GM23338 (cell line): ENCODE measurements at regions not wholly inside any gene's neighbourhood (a gene's known extent, or its start where the extent isn't known, plus 50 kb on each side); places are given as distances from the start of the nearest gene placed in this dataset.

Source experiments
- ATAC-seq: fragments of 200-7000 bp; cut with Tn5 transposase; 3 replicates; pipeline ENCODE4 v1.9.1; 2020
- DNase-seq: peaks from one replicate; pipeline ENCODE4 v3.0.0-alpha.2; 2015; ENCODE audit warnings: low spot score
- H2AFZ ChIP-seq: fragments of 200-600 bp; sonication (generic); 2 replicates; pipeline ENCODE4 v1.8.0; 2016; ENCODE audit warnings: antibody characterized with exemption, mild to moderate bottlenecking, moderate library complexity
- H3F3A ChIP-seq: fragments of 200-600 bp; sonication (generic); replicated peaks from 2 replicates; pipeline ENCODE4 v1.8.0; 2017; ENCODE audit warnings: antibody characterized with exemption, mixed run types, low read depth
- H3K27ac ChIP-seq: fragments of 200-600 bp; sonication (generic); 2 replicates; pipeline ENCODE4 v1.6.1; 2016; ENCODE audit warnings: low read depth
- H3K27me3 ChIP-seq: fragments of 200-600 bp; sonication (generic); 2 replicates; pipeline ENCODE4 v1.8.0; 2016; ENCODE audit warnings: mild to moderate bottlenecking, mixed run types, moderate library complexity; ENCODE audit not compliant: insufficient read depth
- H3K36me3 ChIP-seq: fragments of 200-600 bp; sonication (generic); 2 replicates; pipeline ENCODE4 v1.8.0; 2016; ENCODE audit warnings: mild to moderate bottlenecking; ENCODE audit not compliant: insufficient read depth
- H3K4me1 ChIP-seq: fragments of 200-600 bp; sonication (generic); 2 replicates; pipeline ENCODE4 v1.8.0; 2016; ENCODE audit warnings: mild to moderate bottlenecking, moderate library complexity; ENCODE audit not compliant: insufficient read depth
- H3K4me2 ChIP-seq: fragments of 200-600 bp; sonication (generic); 2 replicates; pipeline ENCODE4 v1.7.1; 2017; ENCODE audit warnings: mixed run types
- H3K4me3 ChIP-seq: fragments of 200-600 bp; sonication (generic); 2 replicates; pipeline ENCODE4 v1.6.1; 2016; ENCODE audit warnings: mixed run types
- H3K79me2 ChIP-seq: fragments of 200-600 bp; sonication (generic); replicated peaks from 2 replicates; pipeline ENCODE4 v1.8.0; 2017; ENCODE audit warnings: mild to moderate bottlenecking; ENCODE audit not compliant: insufficient read depth
- H3K9me2 ChIP-seq: fragments of 200-600 bp; sonication (generic); 2 replicates; pipeline ENCODE4 v1.8.0; 2017; ENCODE audit not compliant: insufficient read depth
- H4K20me1 ChIP-seq: fragments of 200-600 bp; sonication (generic); replicated peaks from 2 replicates; pipeline ENCODE4 v1.8.0; 2017; ENCODE audit warnings: mild to moderate bottlenecking; ENCODE audit not compliant: insufficient read depth
- H3K27ac Mint-ChIP-seq: 2 replicates; pipeline ENCODE4 v1.8.0; 2020; ENCODE audit warnings: inconsistent platforms, mild to moderate bottlenecking, moderate library complexity, mixed read lengths
- H3K27me3 Mint-ChIP-seq: 3 replicates; pipeline ENCODE4 v1.8.0; 2022; ENCODE audit warnings: low read depth, mild to moderate bottlenecking, moderate library complexity, mixed read lengths, inconsistent platforms; ENCODE audit not compliant: insufficient read depth, poor library complexity
- H3K36me3 Mint-ChIP-seq: 3 replicates; pipeline ENCODE4 v1.8.0; 2021; ENCODE audit warnings: low read depth, mild to moderate bottlenecking, inconsistent platforms, moderate library complexity, mixed read lengths
- H3K4me1 Mint-ChIP-seq: 3 replicates; pipeline ENCODE4 v1.8.0; 2020; ENCODE audit warnings: mild to moderate bottlenecking, inconsistent platforms, mixed read lengths
- H3K4me3 Mint-ChIP-seq: 3 replicates; pipeline ENCODE4 v1.8.0; 2021; ENCODE audit warnings: moderate library complexity, mild to moderate bottlenecking, inconsistent platforms, mixed read lengths
- H3K9me3 Mint-ChIP-seq: 3 replicates; pipeline ENCODE4 v1.8.0; 2020; ENCODE audit warnings: moderate library complexity, mild to moderate bottlenecking, inconsistent platforms, mixed read lengths
- CREB1 ChIP-seq: fragments of 250-450 bp; sonication (Bioruptor Pico); IDR thresholded peaks from 2 replicates; pipeline ENCODE4 v1.5.0; 2020; ENCODE audit warnings: low read depth, mild to moderate bottlenecking, moderate library complexity
- EZH2 ChIP-seq: fragments of 200-600 bp; sonication (generic); IDR thresholded peaks from one replicate; pipeline ENCODE4 v1.8.0; 2017; ENCODE audit warnings: antibody characterized with exemption, mild to moderate bottlenecking, low read depth; ENCODE audit not compliant: unreplicated experiment
- NANOG ChIP-seq: IDR thresholded peaks from 2 replicates; pipeline ENCODE4 v1.6.1; 2016; ENCODE audit warnings: antibody characterized with exemption, borderline replicate concordance
- POLR2AphosphoS5 ChIP-seq: IDR thresholded peaks from 2 replicates; pipeline ENCODE4 v1.6.1; 2016; ENCODE audit warnings: antibody characterized with exemption, low read depth
- REST ChIP-seq: IDR thresholded peaks from one replicate; pipeline ENCODE4 v1.6.1; 2018; ENCODE audit warnings: antibody characterized with exemption; ENCODE audit not compliant: unreplicated experiment
- STAT1 ChIP-seq: IDR thresholded peaks from one replicate; pipeline ENCODE4 v1.6.1; 2016; ENCODE audit warnings: antibody characterized with exemption; ENCODE audit not compliant: unreplicated experiment
- ZNF331 ChIP-seq: fragments of 250-450 bp; sonication (Bioruptor Pico); IDR thresholded peaks from 2 replicates; pipeline ENCODE4 v1.5.0; 2020; ENCODE audit warnings: low read depth, mild to moderate bottlenecking, moderate library complexity
- ZNF462 ChIP-seq: fragments of 250-450 bp; sonication (Bioruptor Pico); IDR thresholded peaks from 2 replicates; pipeline ENCODE4 v1.5.0; 2020; ENCODE audit warnings: mild to moderate bottlenecking, moderate library complexity

- Histone ChIP-seq H3K9me2 (no peaks in the 10 kb centered on the region; the same call in 1 of the 2 replicates), H3K4me1 (no peaks in the 10 kb centered on the region), H2AFZ (no peak overlapping the region), H3K27ac (no peak overlapping the region), H3K4me3 (no peak overlapping the region), H3K36me3 (no peaks in the 10 kb centered on the region), H3K4me2 (no peak overlapping the region), H3K79me2 (no peaks in the 10 kb centered on the region), H4K20me1 (no peaks in the 10 kb centered on the region), H3F3A (no peaks in the 10 kb centered on the region), H3K27me3 (no peaks in the 10 kb centered on the region)
- no peak overlapping the region for H3K4me3 Mint-ChIP-seq
- H3K9me3 Mint-ChIP-seq: no peaks in the 10 kb centered on the region
- no peak for ATAC-seq
- no peak for DNase-seq
- H3K27ac Mint-ChIP-seq: no peak overlapping the region
- no peak for TF ChIP-seq ZNF462 (CRISPR knock-in tag)
- TF ChIP-seq POLR2AphosphoS5: no peak
- no peak for TF ChIP-seq CREB1
- TF ChIP-seq ZNF331 (CRISPR knock-in tag): no peak
- TF ChIP-seq REST: no peak
- no peak for TF ChIP-seq NANOG
- no peak for TF ChIP-seq EZH2
- TF ChIP-seq STAT1: no peak
- peaks cover 2% of the 10 kb centered on the region; the same call in 1 of the 3 replicates for H3K4me1 Mint-ChIP-seq
- H3K36me3 Mint-ChIP-seq: no peaks in the 10 kb centered on the region
- H3K27me3 Mint-ChIP-seq: peaks cover 11% of the 10 kb centered on the region
Measured at GRCh38 chr20:59460352-59460751, 144.0 kb upstream of the PHACTR3 start.
